Breast epithelium (tissue), 3 donors: ENCODE measurements at regions not wholly inside any gene's neighbourhood (a gene's known extent, or its start where the extent isn't known, plus 50 kb on each side); places are given as distances from the start of the nearest gene placed in this dataset.

Experiments
- POLR2A ChIP-seq: fragments of 450-650 bp; IDR thresholded peaks from one replicate; pipeline ENCODE4 v1.6.1; 2016; ENCODE audit warnings: antibody characterized with exemption, mild to moderate bottlenecking, moderate library complexity
- POLR2AphosphoS5 ChIP-seq, 3 donors: sonication (generic); formaldehyde crosslinking; IDR thresholded peaks; one replicate each; pipeline ENCODE4 v1.6.1; 2017; ENCODE audit warnings: antibody characterized with exemption in 3 of 3
- TF ChIP-seq, protein P1 (sequence below), 3 donors: fragments of 450-650 bp; IDR thresholded peaks; one replicate each; pipeline ENCODE4 v1.5.1; 2016 to 2017; ENCODE audit warnings: antibody characterized with exemption in 3 of 3, mild to moderate bottlenecking in 3 of 3, moderate library complexity in 3 of 3

DNA sequence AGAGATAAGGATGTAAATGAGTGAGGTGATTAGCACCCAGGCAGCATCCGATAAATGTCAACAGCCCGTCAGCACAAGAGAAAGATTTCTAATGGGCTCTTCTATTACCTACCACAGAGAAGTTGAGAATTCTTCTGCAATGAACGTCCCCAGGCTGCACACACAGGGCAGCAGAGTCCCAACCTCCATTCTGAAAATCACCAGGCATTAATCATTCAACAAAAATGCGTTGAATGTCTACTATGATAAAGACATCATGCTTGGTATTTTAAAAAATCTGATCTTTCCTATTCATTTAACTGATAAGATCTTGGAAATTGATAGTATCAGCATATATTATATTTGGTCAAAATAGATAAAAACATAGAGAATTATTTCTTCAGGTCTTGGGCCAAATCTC, 59.5 kb upstream of the VGLL2 start:
- TF ChIP-seq, protein P1, sequence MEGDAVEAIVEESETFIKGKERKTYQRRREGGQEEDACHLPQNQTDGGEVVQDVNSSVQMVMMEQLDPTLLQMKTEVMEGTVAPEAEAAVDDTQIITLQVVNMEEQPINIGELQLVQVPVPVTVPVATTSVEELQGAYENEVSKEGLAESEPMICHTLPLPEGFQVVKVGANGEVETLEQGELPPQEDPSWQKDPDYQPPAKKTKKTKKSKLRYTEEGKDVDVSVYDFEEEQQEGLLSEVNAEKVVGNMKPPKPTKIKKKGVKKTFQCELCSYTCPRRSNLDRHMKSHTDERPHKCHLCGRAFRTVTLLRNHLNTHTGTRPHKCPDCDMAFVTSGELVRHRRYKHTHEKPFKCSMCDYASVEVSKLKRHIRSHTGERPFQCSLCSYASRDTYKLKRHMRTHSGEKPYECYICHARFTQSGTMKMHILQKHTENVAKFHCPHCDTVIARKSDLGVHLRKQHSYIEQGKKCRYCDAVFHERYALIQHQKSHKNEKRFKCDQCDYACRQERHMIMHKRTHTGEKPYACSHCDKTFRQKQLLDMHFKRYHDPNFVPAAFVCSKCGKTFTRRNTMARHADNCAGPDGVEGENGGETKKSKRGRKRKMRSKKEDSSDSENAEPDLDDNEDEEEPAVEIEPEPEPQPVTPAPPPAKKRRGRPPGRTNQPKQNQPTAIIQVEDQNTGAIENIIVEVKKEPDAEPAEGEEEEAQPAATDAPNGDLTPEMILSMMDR (IDR thresholded peaks at IDR 0.05): no peak
- TF ChIP-seq POLR2A (no peak), POLR2AphosphoS5 (IDR thresholded peaks at IDR 0.05) (no peak)
